Suppressor macrophage treated with lipopolysaccharide for 4 hours (primary cell): ENCODE measurements at regions not wholly inside any gene's neighbourhood (a gene's known extent, or its start where the extent isn't known, plus 50 kb on each side); places are given as distances from the start of the nearest gene placed in this dataset.

Source experiments
- DNase-seq: peaks from one replicate; pipeline ENCODE4 v3.0.0-alpha.2; 2020

- no peak for DNase-seq
These were observed 179.5 kb downstream of the ANXA2 start for GRCh38 chr15:60218256-60218655.

GRCh38 chr15:60219866-60220265, 177.9 kb downstream of the ANXA2 start:
- peak; percentile 27 for DNase-seq

- no peak for DNase-seq
These were observed 176.4 kb downstream of the ANXA2 start for GRCh38 chr15:60221356-60221755.

GRCh38 chr15:60222404-60222803, 175.4 kb downstream of the ANXA2 start:
- no peak for DNase-seq

GRCh38 chr15:60223176-60223575, 174.6 kb downstream of the ANXA2 start:
- no peak for DNase-seq

GRCh38 chr15:60226924-60227323, 170.9 kb downstream of the ANXA2 start:
- no peak for DNase-seq

- no peak for DNase-seq
These were observed 169.7 kb downstream of the ANXA2 start for GRCh38 chr15:60228101-60228500.

GRCh38 chr15:60228619-60229018, 169.2 kb downstream of the ANXA2 start:
- no peak for DNase-seq

- no peak for DNase-seq
These were observed 161.7 kb downstream of the ANXA2 start for GRCh38 chr15:60235951-60236710.

GRCh38 chr15:60237446-60237845, 160.3 kb downstream of the ANXA2 start:
- no peak for DNase-seq

- no peak for DNase-seq
These were observed 154.0 kb downstream of the ANXA2 start for GRCh38 chr15:60243769-60244168.

GRCh38 chr15:60244813-60245212, 153.0 kb downstream of the ANXA2 start:
- no peak for DNase-seq

GRCh38 chr15:60250316-60250715, 147.5 kb downstream of the ANXA2 start:
- DNase-seq: no peak

GRCh38 chr15:60251300-60252070, 146.3 kb downstream of the ANXA2 start:
- no peak for DNase-seq

GRCh38 chr15:60254416-60254815, 143.4 kb downstream of the ANXA2 start:
- DNase-seq: peak; percentile 18

GRCh38 chr15:60255390-60255789, 142.4 kb downstream of the ANXA2 start:
- DNase-seq: peak; percentile 93

GRCh38 chr15:60257591-60258159, 140.1 kb downstream of the ANXA2 start:
- DNase-seq: peak; percentile 10

- peak; percentile 55 for DNase-seq
These were observed 138.3 kb downstream of the ANXA2 start for GRCh38 chr15:60259469-60259868.

- no peak for DNase-seq
These were observed 133.7 kb downstream of the ANXA2 start for GRCh38 chr15:60264088-60264487.

GRCh38 chr15:60264566-60264965, 133.2 kb downstream of the ANXA2 start:
- DNase-seq: no peak

GRCh38 chr15:60265057-60265456, 132.7 kb downstream of the ANXA2 start:
- no peak for DNase-seq

- no peak for DNase-seq
These were observed 125.2 kb downstream of the ANXA2 start for GRCh38 chr15:60272623-60273022.

- DNase-seq: no peak
These were observed 122.2 kb downstream of the ANXA2 start for GRCh38 chr15:60275624-60276023.

GRCh38 chr15:60278879-60279278, 118.9 kb downstream of the ANXA2 start:
- DNase-seq: no peak
